PFSK-1 (cell line): ENCODE measurements at regions not wholly inside any gene's neighbourhood (a gene's known extent, or its start where the extent isn't known, plus 50 kb on each side); places are given as distances from the start of the nearest gene placed in this dataset.

ENCODE experiments used
- FOXP2 ChIP-seq: optimal IDR thresholded peaks from 2 replicates; pipeline ENCODE3; 2011; ENCODE audit warnings: borderline replicate concordance, control low read depth, inconsistent platforms; ENCODE audit not compliant: insufficient read depth; ENCODE audit errors: extremely low read length, extremely low read depth
- POLR2AphosphoS5 ChIP-seq: IDR thresholded peaks from 2 replicates; pipeline ENCODE4 v1.6.1; 2012; ENCODE audit warnings: low read depth, mild to moderate bottlenecking, control low read depth, low read length, moderate library complexity
- SIN3A ChIP-seq: IDR thresholded peaks from 2 replicates; pipeline ENCODE4 v1.6.1; 2012; ENCODE audit warnings: mild to moderate bottlenecking, low read length, moderate library complexity, borderline replicate concordance; ENCODE audit not compliant: insufficient read depth
- TAF1 ChIP-seq: IDR thresholded peaks from 2 replicates; pipeline ENCODE4 v1.6.1; 2012; ENCODE audit warnings: low read length, control low read depth, borderline replicate concordance; ENCODE audit not compliant: insufficient read depth
- TF ChIP-seq, protein P1 (sequence below), 2 experiments: IDR thresholded peaks; 2 replicates each; pipeline versions ENCODE4 v1.6.1 to v1.8.0; 2011 to 2012; ENCODE audit warnings: low read depth in 2 of 2, low read length in 2 of 2, control low read depth in 1 of 2, inconsistent platforms in 1 of 2, mild to moderate bottlenecking in 1 of 2, moderate library complexity in 1 of 2; ENCODE audit not compliant: insufficient read depth in 1 of 2

GRCh38 chrX:68999356-68999755, 165.9 kb downstream of the PJA1 start:
- TF ChIP-seq FOXP2 (no peak), TAF1 (no peak), POLR2AphosphoS5 (no peak), SIN3A (no peak)
- TF ChIP-seq, protein P1, sequence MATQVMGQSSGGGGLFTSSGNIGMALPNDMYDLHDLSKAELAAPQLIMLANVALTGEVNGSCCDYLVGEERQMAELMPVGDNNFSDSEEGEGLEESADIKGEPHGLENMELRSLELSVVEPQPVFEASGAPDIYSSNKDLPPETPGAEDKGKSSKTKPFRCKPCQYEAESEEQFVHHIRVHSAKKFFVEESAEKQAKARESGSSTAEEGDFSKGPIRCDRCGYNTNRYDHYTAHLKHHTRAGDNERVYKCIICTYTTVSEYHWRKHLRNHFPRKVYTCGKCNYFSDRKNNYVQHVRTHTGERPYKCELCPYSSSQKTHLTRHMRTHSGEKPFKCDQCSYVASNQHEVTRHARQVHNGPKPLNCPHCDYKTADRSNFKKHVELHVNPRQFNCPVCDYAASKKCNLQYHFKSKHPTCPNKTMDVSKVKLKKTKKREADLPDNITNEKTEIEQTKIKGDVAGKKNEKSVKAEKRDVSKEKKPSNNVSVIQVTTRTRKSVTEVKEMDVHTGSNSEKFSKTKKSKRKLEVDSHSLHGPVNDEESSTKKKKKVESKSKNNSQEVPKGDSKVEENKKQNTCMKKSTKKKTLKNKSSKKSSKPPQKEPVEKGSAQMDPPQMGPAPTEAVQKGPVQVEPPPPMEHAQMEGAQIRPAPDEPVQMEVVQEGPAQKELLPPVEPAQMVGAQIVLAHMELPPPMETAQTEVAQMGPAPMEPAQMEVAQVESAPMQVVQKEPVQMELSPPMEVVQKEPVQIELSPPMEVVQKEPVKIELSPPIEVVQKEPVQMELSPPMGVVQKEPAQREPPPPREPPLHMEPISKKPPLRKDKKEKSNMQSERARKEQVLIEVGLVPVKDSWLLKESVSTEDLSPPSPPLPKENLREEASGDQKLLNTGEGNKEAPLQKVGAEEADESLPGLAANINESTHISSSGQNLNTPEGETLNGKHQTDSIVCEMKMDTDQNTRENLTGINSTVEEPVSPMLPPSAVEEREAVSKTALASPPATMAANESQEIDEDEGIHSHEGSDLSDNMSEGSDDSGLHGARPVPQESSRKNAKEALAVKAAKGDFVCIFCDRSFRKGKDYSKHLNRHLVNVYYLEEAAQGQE (IDR thresholded peaks at IDR 0.05; ENCODE audit: insufficient read depth in 1 of 2, low read depth in 2 of 2, low read length in 2 of 2), result no peak

DNA sequence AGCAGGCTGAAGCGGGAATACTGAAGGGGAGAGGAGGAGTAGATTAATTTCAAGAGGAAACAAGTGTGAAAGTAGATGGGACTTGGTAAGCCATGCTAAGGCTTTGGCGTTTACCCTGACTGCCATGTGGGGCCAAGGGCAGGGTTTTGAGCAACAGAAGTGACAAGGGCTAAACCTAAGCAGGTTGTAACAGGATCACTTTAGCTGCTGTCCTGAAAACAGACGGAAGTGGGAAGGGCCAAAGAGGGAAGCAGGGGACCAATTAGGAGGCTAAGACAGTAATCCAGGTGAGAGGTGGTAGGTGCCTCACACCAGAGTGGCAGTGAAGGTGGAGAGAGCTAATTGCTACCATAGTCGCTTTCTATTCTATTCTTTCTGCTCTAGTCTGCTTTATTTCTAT, 166.5 kb downstream of the PJA1 start:
- no peak for TF ChIP-seq FOXP2

DNA sequence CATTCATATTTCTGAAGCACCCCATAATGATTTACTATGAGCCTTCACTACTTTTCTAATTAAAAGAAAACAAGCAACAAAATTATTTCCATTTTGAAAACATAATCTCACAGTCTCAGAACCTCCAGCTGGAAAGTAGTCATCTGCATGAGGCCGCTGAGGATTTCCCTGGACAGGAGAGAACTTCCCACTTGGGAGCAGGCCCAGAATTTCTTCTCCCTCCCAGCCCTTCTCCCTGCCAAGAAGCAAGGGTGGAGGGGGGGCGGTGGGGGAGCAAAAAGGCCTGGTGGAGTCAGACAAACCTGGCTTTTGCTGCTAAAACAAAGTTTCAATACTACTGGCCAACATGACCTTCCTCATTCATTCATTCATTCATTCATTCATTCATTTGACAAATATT, 167.3 kb downstream of the PJA1 start:
- TF ChIP-seq, protein P1 (IDR thresholded peaks at IDR 0.05; ENCODE audit: insufficient read depth in 1 of 2, low read depth in 2 of 2, low read length in 2 of 2), result no peak
- TF ChIP-seq TAF1, result no peak
- no peak for TF ChIP-seq SIN3A
- no peak for TF ChIP-seq FOXP2
- TF ChIP-seq POLR2AphosphoS5, result no peak

DNA sequence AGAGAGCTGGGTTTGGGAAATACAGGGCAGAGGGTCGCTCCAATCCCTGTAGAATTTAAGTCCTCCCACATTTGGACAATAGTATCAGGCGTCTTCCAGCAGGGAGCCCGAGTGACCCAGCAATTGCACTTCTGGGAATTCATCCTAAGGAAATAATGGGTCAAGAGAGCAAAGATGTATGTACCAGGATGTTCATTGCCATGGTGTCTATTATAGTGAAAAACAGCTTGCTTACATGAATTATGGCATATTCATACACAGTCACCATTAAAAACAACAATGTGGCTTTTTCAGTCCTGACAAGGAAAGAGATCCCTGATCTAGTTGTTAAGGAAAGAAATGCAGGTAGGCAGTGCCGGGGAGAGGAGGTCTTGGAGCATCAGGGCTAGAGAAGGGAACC, 167.7 kb downstream of the PJA1 start:
- TF ChIP-seq SIN3A (no peak), POLR2AphosphoS5 (no peak), FOXP2 (no peak), TAF1 (no peak)
- TF ChIP-seq, protein P1 (IDR thresholded peaks at IDR 0.05; ENCODE audit: insufficient read depth in 1 of 2, low read depth in 2 of 2, low read length in 2 of 2), result no peak

DNA sequence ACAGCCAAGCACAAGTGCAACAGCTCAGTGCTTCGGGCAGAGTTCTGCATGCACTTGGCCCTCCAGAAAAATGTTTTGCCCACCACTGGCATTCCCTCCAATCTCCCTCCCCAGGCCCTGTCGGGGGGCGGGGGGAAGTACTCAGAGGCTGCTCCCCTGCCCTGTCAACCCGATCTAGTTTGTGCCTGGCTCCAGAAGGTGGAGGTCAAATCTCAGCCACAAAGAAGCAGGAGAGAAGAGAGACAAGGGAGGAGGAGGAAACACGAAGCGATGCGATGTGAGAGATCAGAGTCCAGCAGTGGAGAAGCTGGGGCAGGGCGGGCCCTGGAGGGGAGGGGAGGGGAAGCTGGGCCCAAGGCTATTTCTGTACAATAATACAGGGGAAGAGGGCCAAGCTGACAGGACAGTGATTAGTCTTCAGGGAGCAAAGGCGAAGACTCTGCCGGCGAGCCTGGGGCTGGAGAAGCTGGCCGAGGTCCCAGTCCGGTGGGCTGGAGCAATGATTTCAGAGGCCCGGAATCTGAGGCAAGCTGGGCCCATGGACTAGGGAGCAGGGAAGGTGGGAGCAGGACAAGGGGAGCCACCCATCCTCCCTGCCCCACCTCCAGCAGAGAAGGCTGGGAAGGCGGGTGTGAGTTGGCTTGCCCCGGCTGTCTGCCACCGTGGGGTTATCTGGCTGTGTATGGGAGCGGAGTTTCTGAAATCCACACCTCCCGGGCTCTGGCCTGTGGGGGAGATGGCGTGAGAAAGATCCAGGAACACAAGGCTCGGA, 167.1 kb downstream of the EFNB1 start:
- TF ChIP-seq FOXP2 (no peak), SIN3A (no peak), TAF1 (no peak)

DNA sequence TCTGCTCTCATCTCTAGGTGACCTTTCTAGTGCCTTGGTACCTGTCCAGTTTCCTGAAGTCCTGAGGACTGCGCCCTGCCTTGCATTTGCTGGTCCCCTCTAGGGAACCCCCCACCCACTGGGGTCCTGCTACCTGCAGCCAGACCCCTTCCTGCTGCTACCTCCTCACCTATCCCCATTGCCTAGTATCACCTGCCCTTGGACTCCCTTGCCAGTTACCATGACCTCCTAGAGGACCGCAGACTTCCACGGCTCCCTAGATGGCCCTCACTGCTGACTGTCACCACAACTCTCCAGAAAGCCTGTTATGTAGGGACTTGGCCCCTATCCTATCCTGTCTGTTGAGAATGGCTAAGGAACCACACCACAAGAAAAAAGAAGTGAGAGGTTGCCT, 166.6 kb downstream of the EFNB1 start:
- TF ChIP-seq FOXP2 (no peak), TAF1 (no peak), SIN3A (no peak), POLR2AphosphoS5 (no peak)
- TF ChIP-seq, protein P1 (IDR thresholded peaks at IDR 0.05; ENCODE audit: insufficient read depth in 1 of 2, low read depth in 2 of 2, low read length in 2 of 2), result no peak
